ENCODE measurements at regions not wholly inside any gene's neighbourhood (a gene's known extent, or its start where the extent isn't known, plus 50 kb on each side); places are given as distances from the start of the nearest gene placed in this dataset.
"Not testable (repeated sequence)": the region's sequence is repeated elsewhere in the genome, so short reads cannot be mapped to it uniquely, and the experiment has no call there.

- no peak for DNase-seq
These were observed 263.5 kb upstream of the USP15 start for GRCh38 chr12:61996717-61997116.

GRCh38 chr12:61998791-61999190 lies 261.4 kb upstream of the USP15 start:
- DNase-seq: no peak

GRCh38 chr12:61999311-61999710 lies 260.9 kb upstream of the USP15 start:
- no peak for DNase-seq

GRCh38 chr12:62001424-62001823 lies 258.8 kb upstream of the USP15 start:
- DNase-seq: no peak

- DNase-seq: no peak
These were observed 257.0 kb upstream of the USP15 start for GRCh38 chr12:62003226-62003625.

- no peak for DNase-seq
These were observed 256.5 kb upstream of the USP15 start for GRCh38 chr12:62003701-62004100.

GRCh38 chr12:62005615-62006014 lies 254.6 kb upstream of the USP15 start:
- DNase-seq: no peak

GRCh38 chr12:62006076-62006732 lies 254.0 kb upstream of the USP15 start:
- DNase-seq: peak; percentile 2

GRCh38 chr12:62008703-62009102 lies 251.5 kb upstream of the USP15 start:
- no peak for DNase-seq

GRCh38 chr12:62009445-62009844 lies 250.8 kb upstream of the USP15 start:
- no peak for DNase-seq

- not testable (repeated sequence) for DNase-seq
These were observed 249.8 kb upstream of the USP15 start for GRCh38 chr12:62010331-62010906.

- not testable (repeated sequence) for DNase-seq
These were observed 249.2 kb upstream of the USP15 start for GRCh38 chr12:62010973-62011372.

- DNase-seq: no peak
These were observed 245.9 kb upstream of the USP15 start for GRCh38 chr12:62014330-62014729.

- no peak for DNase-seq
These were observed 244.2 kb upstream of the USP15 start for GRCh38 chr12:62016021-62016420.

- DNase-seq: no peak
These were observed 238.4 kb upstream of the USP15 start for GRCh38 chr12:62021808-62022207.

- DNase-seq: no peak
These were observed 231.7 kb upstream of the USP15 start for GRCh38 chr12:62028536-62028935.

GRCh38 chr12:62032870-62033269 lies 227.3 kb upstream of the USP15 start:
- DNase-seq: no peak

- no peak for DNase-seq
These were observed 215.6 kb upstream of the USP15 start for GRCh38 chr12:62044450-62045135.

- no peak for DNase-seq
These were observed 215.0 kb upstream of the USP15 start for GRCh38 chr12:62045211-62045610.

- no peak for DNase-seq
These were observed 209.4 kb upstream of the USP15 start for GRCh38 chr12:62050785-62051184.

GRCh38 chr12:62069976-62070375 lies 190.2 kb upstream of the USP15 start:
- DNase-seq: no peak

GRCh38 chr12:62073236-62073635 lies 187.0 kb upstream of the USP15 start:
- DNase-seq: not testable (repeated sequence)

- no peak for DNase-seq
These were observed 184.3 kb upstream of the USP15 start for GRCh38 chr12:62075870-62076269.

- no peak for DNase-seq
These were observed 182.2 kb upstream of the USP15 start for GRCh38 chr12:62078020-62078419.

Measured in activated T-cell treated with anti-CD3 and anti-CD28 coated beads for 4 hours (primary cell).